H1 (cell line): ENCODE measurements at regions not wholly inside any gene's neighbourhood (a gene's known extent, or its start where the extent isn't known, plus 50 kb on each side); places are given as distances from the start of the nearest gene placed in this dataset.

Experiments used
- CTCF ChIA-PET: fragments of 300-600 bp; sonication (Branson Sonifier 250); formaldehyde crosslinking; loops from one replicate; lab custom pipeline; 2021; ENCODE audit not compliant: partially characterized antibody; lab: Charles Lee
- POLR2A ChIA-PET: fragments of 300-600 bp; sonication (Branson Sonifier 250); formaldehyde crosslinking; loops from one replicate; lab custom pipeline; 2021; ENCODE audit warnings: inconsistent platforms; ENCODE audit not compliant: partially characterized antibody; lab: Charles Lee
- DNase-seq, 2 experiments: peaks; one replicate each; pipeline versions ENCODE4 v3.0.0 to v3.0.0-alpha.2; 2010 to 2022; ENCODE audit warnings: low spot score in 2 of 2, low read depth in 1 of 2, mixed read lengths in 1 of 2
- FAIRE-seq: peaks from 2 replicates; lab custom pipeline; 2011; peaks lifted over from hg19 to GRCh38; lab: Jason Lieb, UNC
- H2AFZ ChIP-seq: 2 replicates; pipeline ENCODE4 v1.8.1; 2012; ENCODE audit warnings: low read length, inconsistent platforms
- H2AK5ac ChIP-seq: 2 replicates; pipeline ENCODE4 v1.6.1; 2013; ENCODE audit warnings: low read depth, low read length
- H2BK120ac ChIP-seq: replicated peaks from 2 replicates; pipeline ENCODE3; 2013; ENCODE audit warnings: low read depth, low read length, inconsistent platforms
- H2BK12ac ChIP-seq: 2 replicates; pipeline ENCODE4 v1.6.1; 2013; ENCODE audit warnings: low read depth, low read length
- H2BK15ac ChIP-seq: 2 replicates; pipeline ENCODE4 v1.6.1; 2013; ENCODE audit warnings: low read length
- H2BK20ac ChIP-seq: 2 replicates; pipeline ENCODE4 v1.6.1; 2013; ENCODE audit warnings: low read length
- H2BK5ac ChIP-seq: 2 replicates; pipeline ENCODE4 v1.6.1; 2013; ENCODE audit warnings: low read depth, low read length
- H3K14ac ChIP-seq: 2 replicates; pipeline ENCODE4 v1.6.1; 2013; ENCODE audit warnings: inconsistent platforms; ENCODE audit not compliant: insufficient read length
- H3K18ac ChIP-seq: 2 replicates; pipeline ENCODE4 v1.6.1; 2013; ENCODE audit warnings: low read length; ENCODE audit errors: extremely low read depth
- H3K23ac ChIP-seq: 2 replicates; pipeline ENCODE4 v1.6.1; 2013; ENCODE audit warnings: inconsistent platforms; ENCODE audit not compliant: insufficient read length
- H3K23me2 ChIP-seq: 2 replicates; pipeline ENCODE4 v1.6.1; 2013; ENCODE audit warnings: low read depth, low read length
- H3K27ac ChIP-seq: 2 replicates; pipeline ENCODE4 v1.6.1; 2011; ENCODE audit warnings: low read depth, low read length, inconsistent platforms
- H3K27me3 ChIP-seq, 4 experiments: replicated peaks in 1 of 4; 1 replicate in 1 of 4; 2 replicates in 3 of 4; pipeline versions ENCODE4 v1.6.1 to v1.8.1; 2011 to 2013; ENCODE audit warnings: low read length in 3 of 4, mild to moderate bottlenecking in 3 of 4, inconsistent platforms in 2 of 4, mixed read lengths in 2 of 4, moderate library complexity in 1 of 4; ENCODE audit not compliant: control insufficient read depth in 3 of 4, insufficient read depth in 3 of 4; ENCODE audit errors: extremely low read depth in 1 of 4
- H3K36me3 ChIP-seq, 4 experiments: 2 replicates each; pipeline versions ENCODE4 v1.6.1 to v1.8.1; 2011 to 2013; ENCODE audit warnings: mild to moderate bottlenecking in 4 of 4, low read length in 3 of 4, moderate library complexity in 2 of 4, control low read depth in 1 of 4, inconsistent platforms in 1 of 4; ENCODE audit not compliant: insufficient read depth in 4 of 4, control insufficient read depth in 2 of 4
- H3K4ac ChIP-seq: replicated peaks from 2 replicates; pipeline ENCODE3; 2013; ENCODE audit warnings: low read length, low read depth, mixed read lengths, inconsistent platforms; ENCODE audit not compliant: insufficient read length
- H3K4me1 ChIP-seq, 4 experiments: replicated peaks in 1 of 4; 1 replicate in 1 of 4; 2 replicates in 3 of 4; pipeline versions ENCODE4 v1.6.1 to v1.8.1; 2011 to 2013; ENCODE audit warnings: low read length in 3 of 4, inconsistent platforms in 2 of 4, mixed read lengths in 1 of 4; ENCODE audit not compliant: insufficient read depth in 4 of 4, control insufficient read depth in 3 of 4
- H3K4me2 ChIP-seq, 2 experiments: 2 replicates each; pipeline versions ENCODE4 v1.6.1 to v1.8.1; 2011 to 2013; ENCODE audit warnings: low read depth in 2 of 2, low read length in 2 of 2, control low read depth in 1 of 2, inconsistent platforms in 1 of 2, mild to moderate bottlenecking in 1 of 2; ENCODE audit not compliant: insufficient read depth in 1 of 2
- H3K4me3 ChIP-seq, 4 experiments: fragments of 200-600, 300-600 bp in 1 of 4; sonication (generic), shearing (Covaris generic), sonication (Bioruptor Twin) in 1 of 4; 2 replicates each; pipeline versions ENCODE4 v1.5.1 to v1.8.1; 2011 to 2016; ENCODE audit warnings: low read length in 4 of 4, low read depth in 3 of 4, control low read depth in 2 of 4, inconsistent platforms in 2 of 4, mild to moderate bottlenecking in 2 of 4, mixed read lengths in 1 of 4, moderate library complexity in 1 of 4; ENCODE audit not compliant: insufficient read depth in 2 of 4; ENCODE audit errors: extremely low read depth in 1 of 4
- H3K56ac ChIP-seq: replicated peaks from 2 replicates; pipeline ENCODE3; 2013; ENCODE audit warnings: low read depth, mild to moderate bottlenecking, mixed read lengths, low read length, inconsistent platforms; ENCODE audit not compliant: insufficient read length
- H3K79me1 ChIP-seq: 2 replicates; pipeline ENCODE4 v1.6.1; 2013; ENCODE audit warnings: low read depth, low read length, control low read depth
- H3K79me2 ChIP-seq, 2 experiments: 2 replicates each; pipeline versions ENCODE4 v1.6.1 to v1.8.1; 2012 to 2013; ENCODE audit warnings: low read length in 2 of 2, mild to moderate bottlenecking in 2 of 2, inconsistent platforms in 1 of 2; ENCODE audit not compliant: insufficient read depth in 2 of 2, control insufficient read depth in 1 of 2
- H3K9ac ChIP-seq, 4 experiments: replicated peaks in 1 of 4; 1 replicate in 1 of 4; 2 replicates in 3 of 4; pipeline versions ENCODE4 v1.6.1 to v1.8.1; 2011 to 2013; ENCODE audit warnings: low read depth in 3 of 4, low read length in 3 of 4, control low read depth in 2 of 4, mild to moderate bottlenecking in 2 of 4, moderate library complexity in 2 of 4, inconsistent platforms in 1 of 4; ENCODE audit errors: extremely low read depth in 1 of 4
- H3K9me3 ChIP-seq, 2 experiments: 2 replicates each; pipeline versions ENCODE4 v1.6.1 to v1.8.1; 2012 to 2013; ENCODE audit warnings: mild to moderate bottlenecking in 2 of 2, moderate library complexity in 2 of 2, control low read depth in 1 of 2, inconsistent platforms in 1 of 2, low read depth in 1 of 2, low read length in 1 of 2, mixed read lengths in 1 of 2; ENCODE audit not compliant: insufficient read depth in 2 of 2
- H4K20me1 ChIP-seq, 2 experiments: replicated peaks in 1 of 2; 2 replicates each; pipeline versions ENCODE3 to v1.8.1; 2011 to 2013; ENCODE audit warnings: inconsistent platforms in 2 of 2, low read length in 2 of 2, mild to moderate bottlenecking in 1 of 2; ENCODE audit not compliant: insufficient read depth in 2 of 2, control insufficient read depth in 1 of 2
- H4K5ac ChIP-seq: 2 replicates; pipeline ENCODE4 v1.6.1; 2013; ENCODE audit warnings: low read length, low read depth, mixed read lengths, inconsistent platforms; ENCODE audit not compliant: insufficient read length
- H4K8ac ChIP-seq: 2 replicates; pipeline ENCODE4 v1.8.0; 2013; ENCODE audit warnings: mild to moderate bottlenecking, moderate library complexity, low read length, inconsistent platforms; ENCODE audit not compliant: insufficient read depth; ENCODE audit errors: extremely low read depth
- H4K91ac ChIP-seq: replicated peaks from 2 replicates; pipeline ENCODE3; 2013; ENCODE audit warnings: low read length, mixed read lengths, inconsistent platforms; ENCODE audit not compliant: insufficient read length
- BRCA1 ChIP-seq: IDR thresholded peaks from 2 replicates; pipeline ENCODE4 v1.6.1; 2012; ENCODE audit warnings: low read depth, low read length, improper control_type of control experiment
- EGR1 ChIP-seq: IDR thresholded peaks from 2 replicates; pipeline ENCODE4 v1.6.1; 2011; ENCODE audit warnings: low read depth, low read length, borderline replicate concordance
- WGBS, 2 experiments: shearing (Covaris generic) in 1 of 2; methylation state at CpG; one replicate each; pipeline versions ENCODE4 v1.1.6 to v1.1.7; 2013 to 2015; ENCODE audit warnings: low lambda C conversion rate in 2 of 2, mixed read lengths in 2 of 2, inconsistent platforms in 1 of 2, low coverage in 1 of 2, missing lambda C conversion rate in 1 of 2; ENCODE audit not compliant: insufficient replicate concordance in 2 of 2, insufficient coverage in 1 of 2, insufficient read length in 1 of 2; ENCODE audit errors: extremely low coverage in 1 of 2, missing lambda C conversion rate in 1 of 2; 5-methylcytosine and 5-hydroxymethylcytosine counted together

DNA sequence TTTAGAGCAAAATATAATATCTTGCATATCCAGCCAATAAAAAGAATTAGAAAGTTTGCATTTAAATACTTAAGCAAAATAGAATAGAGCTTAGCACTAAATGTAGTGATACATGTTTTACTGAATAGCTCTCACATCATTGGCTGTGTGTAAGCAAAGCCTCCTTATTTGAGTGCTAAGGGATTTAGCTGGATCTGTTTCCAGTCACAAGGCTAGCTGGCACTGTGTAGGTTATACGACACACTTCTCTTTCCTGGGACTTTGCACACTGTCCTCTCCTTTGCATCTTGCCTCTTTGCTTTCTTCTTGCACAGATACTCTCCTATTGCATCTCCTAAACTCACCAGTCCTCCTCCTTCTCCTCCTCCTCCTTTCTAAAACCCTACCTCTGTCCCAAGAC lies 423.8 kb downstream of the KLF5 start:
- Histone ChIP-seq H2AFZ (no peak overlapping the region), H3K4me1 (no peaks in the 10 kb centered on the region), H2BK120ac (no peak overlapping the region), H2AK5ac (no peak overlapping the region), H3K27ac (no peak overlapping the region), H4K8ac (no peak overlapping the region), H3K36me3 (no peaks in the 10 kb centered on the region), H3K9me3 (no peaks in the 10 kb centered on the region), H3K4me2 (no peak overlapping the region), H2BK15ac (no peak overlapping the region), H3K14ac (no peak overlapping the region), H3K18ac (no peak overlapping the region), H3K23ac (no peak overlapping the region), H4K91ac (no peak overlapping the region), H3K27me3 (no peaks in the 10 kb centered on the region), H2BK20ac (no peak overlapping the region), H2BK5ac (no peak overlapping the region), H3K56ac (no peak overlapping the region), H3K4ac (no peak overlapping the region), H3K23me2 (no peaks in the 10 kb centered on the region), H3K9ac (no peak overlapping the region), H3K4me3 (no peak overlapping the region), H2BK12ac (no peak overlapping the region), H4K20me1 (no peaks in the 10 kb centered on the region), H4K5ac (no peak overlapping the region), H3K79me1 (no peaks in the 10 kb centered on the region), H3K79me2 (no peaks in the 10 kb centered on the region)
- ChIA-PET POLR2A (no interaction called here), CTCF (interaction anchor here (0.6 kb wide), 2 partner anchors 25 to 364 kb away, joined by 3 to 4 read pairs; no protein-coding TSS in a partner anchor)
- WGBS, 2 experiments, result 86% methylated on average over 1 of the region's 1 CpG; no CpG with 5 or more reads in 1 of the 2 experiments
- FAIRE-seq (no peak), DNase-seq (no peak)
- TF ChIP-seq BRCA1, result no peak
- no peak for TF ChIP-seq EGR1
